Neural progenitor cell (in vitro differentiated cells): ENCODE measurements at regions not wholly inside any gene's neighbourhood (a gene's known extent, or its start where the extent isn't known, plus 50 kb on each side); places are given as distances from the start of the nearest gene placed in this dataset.

Experiments
- DNase-seq: peaks from one replicate; pipeline ENCODE4 v3.0.0-alpha.2; 2016; ENCODE audit warnings: low spot score
- H2AFZ ChIP-seq: fragments of 200-600 bp; sonication (generic); replicated peaks from 2 replicates; pipeline ENCODE4 v1.6.1; 2016; ENCODE audit warnings: antibody characterized with exemption
- H3F3A ChIP-seq: fragments of 200-600 bp; sonication (generic); 2 replicates; pipeline ENCODE4 v1.6.1; 2016; ENCODE audit warnings: antibody characterized with exemption, low read depth
- H3K27ac ChIP-seq: fragments of 200-600 bp; sonication (generic); 2 replicates; pipeline ENCODE4 v1.5.1; 2016; ENCODE audit warnings: mild to moderate bottlenecking
- H3K27me3 ChIP-seq: fragments of 200-600 bp; sonication (generic); 2 replicates; pipeline ENCODE4 v1.6.1; 2016; ENCODE audit warnings: mild to moderate bottlenecking, moderate library complexity
- H3K36me3 ChIP-seq: fragments of 200-600 bp; sonication (generic); 2 replicates; pipeline ENCODE4 v1.5.1; 2016
- H3K4me1 ChIP-seq: fragments of 200-600 bp; sonication (generic); 2 replicates; pipeline ENCODE4 v1.6.1; 2016; ENCODE audit warnings: mixed run types
- H3K4me2 ChIP-seq: fragments of 200-600 bp; sonication (generic); 2 replicates; pipeline ENCODE4 v1.6.1; 2016
- H3K4me3 ChIP-seq: fragments of 200-600 bp; sonication (generic); 2 replicates; pipeline ENCODE4 v1.5.1; 2016
- H3K79me2 ChIP-seq: fragments of 200-600 bp; sonication (generic); 2 replicates; pipeline ENCODE4 v1.6.1; 2016; ENCODE audit warnings: low read depth
- H3K9ac ChIP-seq: fragments of 200-600 bp; sonication (generic); 2 replicates; pipeline ENCODE4 v1.6.1; 2016
- H3K9me3 ChIP-seq: fragments of 200-600 bp; sonication (generic); 2 replicates; pipeline ENCODE4 v1.5.1; 2016; ENCODE audit warnings: low read depth
- H4K20me1 ChIP-seq: fragments of 200-600 bp; sonication (generic); 2 replicates; pipeline ENCODE4 v1.6.1; 2016; ENCODE audit warnings: low read depth
- H3K27ac Mint-ChIP-seq: 3 replicates; pipeline ENCODE4 v1.8.0; 2021; ENCODE audit warnings: mixed read lengths
- H3K27me3 Mint-ChIP-seq: 2 replicates; pipeline ENCODE4 v1.8.0; 2022; ENCODE audit warnings: low read depth, mild to moderate bottlenecking, inconsistent platforms, moderate library complexity, mixed read lengths; ENCODE audit not compliant: insufficient read depth
- H3K36me3 Mint-ChIP-seq: 3 replicates; pipeline ENCODE4 v1.8.0; 2021; ENCODE audit warnings: mixed read lengths
- H3K4me1 Mint-ChIP-seq: 3 replicates; pipeline ENCODE4 v1.8.0; 2021; ENCODE audit warnings: mixed read lengths
- H3K4me3 Mint-ChIP-seq: 3 replicates; pipeline ENCODE4 v1.8.0; 2021; ENCODE audit warnings: mild to moderate bottlenecking, moderate library complexity, mixed read lengths
- H3K9me3 Mint-ChIP-seq: 3 replicates; pipeline ENCODE4 v1.8.0; 2020; ENCODE audit warnings: mixed read lengths
- CTCF ChIP-seq: fragments of 200-600 bp; sonication (generic); IDR thresholded peaks from 2 replicates; pipeline ENCODE4 v1.5.1; 2017; ENCODE audit warnings: antibody characterized with exemption, mild to moderate bottlenecking
- EZH2 ChIP-seq: fragments of 200-600 bp; sonication (generic); IDR thresholded peaks from 2 replicates; pipeline ENCODE4 v1.6.1; 2017; ENCODE audit warnings: antibody characterized with exemption, mild to moderate bottlenecking, moderate library complexity
- EZH2phosphoT487 ChIP-seq: fragments of 200-600 bp; sonication (generic); IDR thresholded peaks from 2 replicates; pipeline ENCODE4 v1.6.1; 2017; ENCODE audit warnings: antibody characterized with exemption

GRCh38 chr2:147758821-147759220, 86.0 kb upstream of the ACVR2A start:
- TF ChIP-seq EZH2phosphoT487 (no peak), EZH2 (no peak), CTCF (no peak)
- H3K4me3 Mint-ChIP-seq: no peak overlapping the region
- no peak overlapping the region for H3K27ac Mint-ChIP-seq
- peaks cover 2% of the 10 kb centered on the region for H3K27me3 Mint-ChIP-seq
- Histone ChIP-seq H3K27ac (no peak overlapping the region), H3K9ac (no peak overlapping the region), H4K20me1 (no peaks in the 10 kb centered on the region), H3K4me2 (no peak overlapping the region), H3K27me3 (no peaks in the 10 kb centered on the region), H2AFZ (no peak overlapping the region), H3K4me1 (peaks cover 14% of the 10 kb centered on the region), H3K79me2 (no peaks in the 10 kb centered on the region), H3K36me3 (no peaks in the 10 kb centered on the region), H3F3A (peaks cover 7% of the 10 kb centered on the region), H3K9me3 (no peaks in the 10 kb centered on the region), H3K4me3 (no peak overlapping the region)
- DNase-seq: no peak
- H3K36me3 Mint-ChIP-seq: no peaks in the 10 kb centered on the region
- peaks cover 7% of the 10 kb centered on the region for H3K4me1 Mint-ChIP-seq
- no peaks in the 10 kb centered on the region for H3K9me3 Mint-ChIP-seq

GRCh38 chr2:147756069-147756468, 88.8 kb upstream of the ACVR2A start:
- H3K79me2 ChIP-seq: no peaks in the 10 kb centered on the region
- H3K27ac Mint-ChIP-seq: no peak overlapping the region
- H2AFZ ChIP-seq: peak overlapping the region; percentile 8
- H3K36me3 ChIP-seq: no peaks in the 10 kb centered on the region
- peaks cover 2% of the 10 kb centered on the region for H3K27me3 Mint-ChIP-seq
- H3K4me2 ChIP-seq: no peak overlapping the region
- no peaks in the 10 kb centered on the region for H3K9me3 Mint-ChIP-seq
- H3K9me3 ChIP-seq: no peaks in the 10 kb centered on the region
- peaks cover 7% of the 10 kb centered on the region for H3F3A ChIP-seq
- H3K4me1 Mint-ChIP-seq: peaks cover 7% of the 10 kb centered on the region
- H4K20me1 ChIP-seq: no peaks in the 10 kb centered on the region
- H3K9ac ChIP-seq: no peak overlapping the region
- H3K4me3 Mint-ChIP-seq: no peak overlapping the region
- H3K27ac ChIP-seq: no peak overlapping the region
- DNase-seq: peak; percentile 4
- peaks cover 14% of the 10 kb centered on the region for H3K4me1 ChIP-seq
- no peaks in the 10 kb centered on the region for H3K36me3 Mint-ChIP-seq
- no peaks in the 10 kb centered on the region for H3K27me3 ChIP-seq
- H3K4me3 ChIP-seq: no peak overlapping the region
- TF ChIP-seq EZH2 (no peak), EZH2phosphoT487 (no peak), CTCF (no peak)

GRCh38 chr2:147740211-147740927, 104.5 kb upstream of the ACVR2A start:
- no peaks in the 10 kb centered on the region for H3K27me3 ChIP-seq
- H3K79me2 ChIP-seq: no peaks in the 10 kb centered on the region
- Mint-ChIP-seq H3K9me3 (no peaks in the 10 kb centered on the region), H3K4me3 (no peak overlapping the region), H3K36me3 (no peaks in the 10 kb centered on the region), H3K27ac (no peak overlapping the region), H3K4me1 (no peaks in the 10 kb centered on the region), H3K27me3 (no peaks in the 10 kb centered on the region)
- no peaks in the 10 kb centered on the region for H4K20me1 ChIP-seq
- H3K4me3 ChIP-seq: no peak overlapping the region
- H3K4me1 ChIP-seq: no peaks in the 10 kb centered on the region
- H3K4me2 ChIP-seq: no peak overlapping the region
- H3K36me3 ChIP-seq: no peaks in the 10 kb centered on the region
- H3K27ac ChIP-seq: no peak overlapping the region
- no peaks in the 10 kb centered on the region for H3F3A ChIP-seq
- no peak for TF ChIP-seq CTCF
- no peak for TF ChIP-seq EZH2
- TF ChIP-seq EZH2phosphoT487: no peak
- H3K9ac ChIP-seq: no peak overlapping the region
- H3K9me3 ChIP-seq: no peaks in the 10 kb centered on the region
- DNase-seq: no peak
- no peak overlapping the region for H2AFZ ChIP-seq
